Stromal cell of bone marrow (primary cell): ENCODE measurements at regions not wholly inside any gene's neighbourhood (a gene's known extent, or its start where the extent isn't known, plus 50 kb on each side); places are given as distances from the start of the nearest gene placed in this dataset.

Source experiments
- DNase-seq: peaks from one replicate; pipeline ENCODE4 v3.0.0-alpha.2; 2012; ENCODE audit warnings: low read depth

DNA sequence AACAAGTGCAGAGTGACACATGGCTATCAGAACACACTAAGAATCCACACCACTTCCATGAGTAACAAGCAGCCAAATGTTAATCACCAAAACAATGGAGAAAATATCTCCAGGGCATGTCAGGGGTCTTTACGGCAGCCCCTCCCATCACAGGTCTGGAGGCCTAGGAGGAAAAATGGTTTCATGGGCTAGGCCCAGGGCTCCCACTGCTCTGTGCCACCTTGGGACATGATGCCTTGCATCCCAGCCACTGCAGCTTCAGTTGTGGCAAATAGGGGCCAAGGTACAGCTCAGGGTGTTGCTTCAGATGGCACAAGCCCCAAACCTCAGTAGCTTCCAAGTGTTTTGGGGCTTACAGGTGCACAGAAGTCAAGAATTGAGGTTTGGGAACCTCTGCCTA, 66.6 kb downstream of the NEURL3 start:
- DNase-seq: no peak

DNA sequence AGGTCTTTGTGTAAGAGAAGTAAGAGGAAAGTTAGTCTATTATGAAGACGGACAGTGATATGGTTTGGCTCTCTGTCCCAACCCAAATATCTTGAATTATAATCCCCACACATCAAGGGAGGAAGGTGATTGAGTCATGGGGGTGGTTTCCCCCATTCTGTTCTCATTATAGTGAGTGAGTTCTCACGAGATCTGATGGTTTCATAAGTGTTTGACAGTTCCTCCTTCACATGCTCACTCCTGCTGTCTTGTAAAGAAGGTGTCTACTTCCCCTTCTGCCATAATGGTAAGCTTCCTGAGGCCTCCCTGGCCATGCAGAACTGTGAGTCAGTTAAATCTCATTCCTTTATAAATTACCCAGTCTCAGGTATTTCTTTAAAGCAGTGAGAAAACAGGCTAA, 67.6 kb downstream of the NEURL3 start:
- DNase-seq: no peak

DNA sequence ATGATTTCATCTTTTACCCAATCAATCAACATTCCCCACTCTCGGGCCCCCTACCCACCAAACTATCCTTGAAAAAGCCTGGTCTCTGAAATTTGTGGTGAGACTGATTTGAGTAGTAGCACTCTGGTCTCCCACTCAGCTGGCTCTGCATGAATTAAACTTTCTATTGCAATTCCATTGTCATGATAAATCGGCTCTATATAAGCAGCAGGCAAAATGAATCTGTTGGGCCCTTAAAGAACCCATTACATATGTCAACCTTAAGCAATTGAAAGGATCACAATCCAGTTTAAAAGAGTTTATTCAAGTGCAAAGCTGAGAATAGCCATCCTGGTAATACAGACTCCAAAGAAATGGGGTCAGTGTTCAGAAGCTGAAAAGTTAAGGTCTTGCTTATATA, 68.2 kb downstream of the NEURL3 start:
- DNase-seq: no peak

DNA sequence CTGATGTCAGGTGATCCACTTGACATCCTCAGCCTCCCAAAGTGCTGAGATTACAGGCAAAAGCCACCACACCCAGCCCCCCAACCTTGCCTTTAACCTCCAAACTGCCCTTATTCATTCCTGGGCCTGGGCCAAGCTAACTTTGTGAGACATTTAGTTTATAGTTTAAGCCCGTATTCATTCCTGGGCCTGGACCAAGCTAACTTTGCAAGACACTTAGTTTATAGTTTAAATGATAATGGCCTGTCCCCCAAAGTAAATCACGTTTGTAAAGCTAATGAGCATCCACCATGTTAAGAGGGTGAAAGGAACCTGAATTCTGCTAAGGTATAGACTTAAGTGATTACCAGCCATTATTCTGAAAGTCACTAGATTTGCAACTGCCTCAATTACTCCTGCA, 68.7 kb downstream of the NEURL3 start:
- no peak for DNase-seq

DNA sequence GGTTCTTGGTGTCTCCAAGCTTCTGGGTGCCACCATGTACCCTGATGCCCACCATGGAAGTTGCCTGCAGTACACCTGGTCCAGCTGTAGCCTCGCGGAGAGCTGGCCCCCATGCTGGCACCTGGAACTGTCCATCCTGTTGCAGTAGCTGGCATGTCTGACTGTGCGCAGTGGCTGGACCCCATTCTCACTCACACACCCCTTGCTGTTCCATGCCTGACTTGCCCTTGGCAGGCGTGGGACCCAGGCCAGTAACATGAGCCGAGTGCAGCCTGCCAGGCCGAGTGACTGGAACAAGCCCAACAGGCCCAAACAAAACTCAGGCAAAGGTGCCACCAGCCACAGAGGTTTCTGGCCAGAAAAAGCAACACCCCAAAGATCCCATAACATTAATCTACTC, 73.8 kb downstream of the NEURL3 start:
- no peak for DNase-seq

DNA sequence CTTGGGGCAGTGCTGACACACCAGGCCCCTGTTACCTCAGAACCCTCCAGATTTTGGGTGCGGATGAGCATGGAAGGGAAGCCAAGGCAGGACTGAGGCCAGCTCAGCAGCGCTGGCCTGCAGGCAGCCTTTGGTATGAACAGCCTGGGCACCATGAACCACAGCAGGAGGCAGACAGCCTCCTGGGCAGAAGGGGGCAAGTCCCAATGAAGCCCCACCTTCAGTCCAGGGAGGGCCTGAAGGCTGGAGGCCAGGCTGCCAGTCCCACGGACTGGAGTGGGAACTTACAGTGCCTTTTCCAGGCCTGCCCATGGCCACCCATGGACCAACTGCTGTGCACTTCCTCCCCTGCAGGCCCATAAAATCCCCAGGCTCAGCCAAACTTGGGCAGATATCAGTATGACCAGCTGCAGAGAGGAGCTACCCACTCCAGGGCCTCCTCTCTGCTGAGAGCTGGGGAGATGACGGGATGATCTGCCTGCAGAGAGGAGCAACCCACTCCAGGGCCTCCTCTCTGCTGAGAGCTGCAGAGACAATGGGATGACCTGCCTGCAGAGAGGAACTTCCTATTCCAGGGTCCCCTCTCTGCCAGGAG, 74.7 kb downstream of the NEURL3 start:
- no peak for DNase-seq

DNA sequence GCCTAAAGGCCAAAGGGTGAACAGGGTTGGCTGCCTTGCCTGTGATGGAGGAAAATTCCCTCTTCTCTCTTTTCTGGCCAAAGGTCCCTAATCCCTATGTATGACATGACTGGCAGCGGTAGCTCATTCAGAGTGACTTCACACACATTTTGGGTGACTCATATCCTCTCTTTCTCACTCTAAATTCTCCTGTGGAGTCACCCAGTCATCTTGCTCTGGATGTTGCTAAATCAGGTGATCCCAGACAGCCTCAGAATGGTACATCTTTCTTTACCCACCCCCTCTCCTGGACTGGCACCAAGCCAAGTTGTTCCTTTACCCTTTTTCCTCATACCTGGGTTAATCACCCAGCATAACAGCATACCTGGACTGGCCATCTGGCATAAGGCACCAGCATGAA, 77.2 kb downstream of the NEURL3 start:
- DNase-seq: peak; percentile 65

DNA sequence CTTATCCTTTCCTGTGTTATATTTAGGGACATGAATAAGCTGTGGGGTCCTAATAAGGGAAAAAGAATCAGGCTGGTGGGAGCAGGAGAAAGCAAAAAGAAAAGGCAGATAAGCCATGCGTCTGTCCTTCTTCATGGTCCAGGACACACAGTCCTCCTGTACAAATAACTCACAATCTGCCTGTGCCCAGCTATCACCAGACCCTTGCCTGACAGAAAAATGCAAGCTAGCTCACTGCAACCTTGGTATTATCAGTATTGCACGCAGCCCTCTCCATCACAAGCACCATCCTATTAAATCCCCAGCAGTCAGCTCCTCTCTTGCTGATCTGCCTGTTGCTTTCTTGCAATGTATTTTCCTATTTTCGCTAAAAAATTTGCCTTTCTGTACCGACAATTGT, 78.0 kb downstream of the NEURL3 start:
- DNase-seq: no peak

DNA sequence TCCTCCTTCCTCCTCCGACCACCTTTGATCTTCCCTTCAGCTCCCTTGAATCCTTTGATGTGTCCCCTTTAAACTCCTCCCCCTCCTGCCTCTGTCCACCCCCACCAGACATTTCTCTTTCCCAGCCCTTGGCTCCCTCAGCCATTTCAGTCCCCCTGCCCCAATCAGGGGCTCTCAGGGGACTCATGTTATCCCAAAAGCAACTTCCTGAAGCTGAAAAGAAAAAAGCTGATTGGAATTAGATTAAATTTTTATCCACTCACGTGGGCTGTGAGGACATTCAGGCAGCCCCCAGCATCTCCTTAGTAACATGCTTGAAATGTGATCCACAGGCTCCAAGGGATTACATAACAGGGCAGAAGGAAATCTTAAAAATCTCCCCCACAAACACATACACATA, 81.3 kb downstream of the NEURL3 start:
- no peak for DNase-seq
